Activated naive CD4-positive, alpha-beta T cell treated with anti-CD3 and anti-CD28 coated beads for 36 hours (primary cell): ENCODE measurements at regions not wholly inside any gene's neighbourhood (a gene's known extent, or its start where the extent isn't known, plus 50 kb on each side); places are given as distances from the start of the nearest gene placed in this dataset.

Experiments
- CTCF ChIA-PET: fragments of 350-600 bp; sonication (Branson Sonifier 250); formaldehyde crosslinking; loops from one replicate; lab custom pipeline; 2021; ENCODE audit warnings: antibody characterized with exemption; lab: Charles Lee
- DNase-seq: peaks from one replicate; pipeline ENCODE4 v3.0.0-alpha.2; 2020
- H3K27ac Mint-ChIP-seq: one replicate; pipeline ENCODE4 v1.8.0; 2021; ENCODE audit warnings: mild to moderate bottlenecking, mixed read lengths
- H3K27me3 Mint-ChIP-seq: one replicate; pipeline ENCODE4 v1.8.0; 2021; ENCODE audit warnings: low read depth, mixed read lengths
- H3K36me3 Mint-ChIP-seq: one replicate; pipeline ENCODE4 v1.8.0; 2021; ENCODE audit warnings: low read depth, mixed read lengths
- H3K4me1 Mint-ChIP-seq: one replicate; pipeline ENCODE4 v1.8.0; 2021; ENCODE audit warnings: low read depth, mixed read lengths
- H3K4me3 Mint-ChIP-seq: one replicate; pipeline ENCODE4 v1.8.0; 2021; ENCODE audit warnings: mild to moderate bottlenecking, moderate library complexity, mixed read lengths
- H3K9me3 Mint-ChIP-seq: one replicate; pipeline ENCODE4 v1.8.0; 2021; ENCODE audit warnings: mixed read lengths
- intact Hi-C: fragments of 100-400 bp; cut with micrococcal nuclease; formaldehyde crosslinking; loops from one replicate; pipeline ENCODE4 v1.15.1; 2023

DNA sequence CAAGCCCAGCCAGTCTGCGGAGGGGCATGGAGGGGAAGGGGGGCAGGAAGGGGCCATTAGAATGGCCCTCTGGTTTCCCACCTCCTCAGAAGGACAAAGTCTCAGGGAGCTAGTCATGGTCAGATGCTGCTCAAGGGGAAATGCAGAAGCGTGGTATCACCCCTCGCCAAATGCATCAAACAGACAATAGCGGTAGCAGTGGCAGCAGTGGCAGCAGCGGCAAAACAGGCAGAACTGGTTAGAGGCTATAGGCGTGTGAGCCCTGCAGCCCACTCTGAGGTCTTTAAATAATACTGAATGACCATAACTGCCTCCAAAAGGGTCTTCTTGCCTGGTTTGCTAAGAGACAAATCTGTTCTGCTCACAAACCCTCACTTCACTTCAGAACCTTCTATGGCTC lies 186.7 kb downstream of the TFAP2C start:
- CTCF ChIA-PET, result no interaction called here
- H3K36me3 Mint-ChIP-seq, result no peaks in the 10 kb centered on the region
- H3K27me3 Mint-ChIP-seq, result peaks cover 13% of the 10 kb centered on the region
- peaks cover 6% of the 10 kb centered on the region for H3K9me3 Mint-ChIP-seq
- H3K27ac Mint-ChIP-seq, result no peak overlapping the region
- H3K4me3 Mint-ChIP-seq, result no peak overlapping the region
- no peak for DNase-seq
- no peaks in the 10 kb centered on the region for H3K4me1 Mint-ChIP-seq
- intact Hi-C loops, result no loop called here

DNA sequence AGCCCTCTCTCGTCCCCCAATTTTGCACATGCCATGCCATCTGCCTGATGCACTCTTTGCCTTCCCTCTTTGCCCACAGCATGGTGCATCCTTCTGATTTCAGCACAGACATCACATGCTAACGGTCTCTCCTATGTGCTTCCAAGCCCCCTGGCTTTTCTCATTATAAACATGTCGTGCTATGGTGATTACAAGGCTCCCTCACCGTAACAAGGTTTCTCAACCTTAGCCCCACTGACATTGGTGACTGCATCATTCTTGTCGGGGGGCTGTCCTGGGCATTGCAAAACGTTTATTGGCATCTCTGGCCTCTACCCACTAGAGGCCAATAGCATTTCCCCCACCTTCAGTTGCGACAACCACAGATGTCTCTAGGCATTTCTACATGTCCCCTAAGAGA lies 187.2 kb downstream of the TFAP2C start:
- Mint-ChIP-seq H3K4me3 (no peak overlapping the region), H3K9me3 (peaks cover 6% of the 10 kb centered on the region), H3K4me1 (no peaks in the 10 kb centered on the region), H3K36me3 (no peaks in the 10 kb centered on the region), H3K27ac (no peak overlapping the region), H3K27me3 (peaks cover 16% of the 10 kb centered on the region)
- no peak for DNase-seq
- intact Hi-C loops, result no loop called here
- CTCF ChIA-PET, result no interaction called here

- no peak overlapping the region for H3K27ac Mint-ChIP-seq
- no peaks in the 10 kb centered on the region for H3K4me1 Mint-ChIP-seq
- H3K27me3 Mint-ChIP-seq, result peaks cover 20% of the 10 kb centered on the region
- no peaks in the 10 kb centered on the region for H3K36me3 Mint-ChIP-seq
- intact Hi-C loops, result no loop called here
- CTCF ChIA-PET, result no interaction called here
- H3K4me3 Mint-ChIP-seq, result no peak overlapping the region
- H3K9me3 Mint-ChIP-seq, result peaks cover 6% of the 10 kb centered on the region
- DNase-seq, result no peak
Observed at GRCh38 chr20:56817780-56818675, 188.9 kb downstream of the TFAP2C start.

DNA sequence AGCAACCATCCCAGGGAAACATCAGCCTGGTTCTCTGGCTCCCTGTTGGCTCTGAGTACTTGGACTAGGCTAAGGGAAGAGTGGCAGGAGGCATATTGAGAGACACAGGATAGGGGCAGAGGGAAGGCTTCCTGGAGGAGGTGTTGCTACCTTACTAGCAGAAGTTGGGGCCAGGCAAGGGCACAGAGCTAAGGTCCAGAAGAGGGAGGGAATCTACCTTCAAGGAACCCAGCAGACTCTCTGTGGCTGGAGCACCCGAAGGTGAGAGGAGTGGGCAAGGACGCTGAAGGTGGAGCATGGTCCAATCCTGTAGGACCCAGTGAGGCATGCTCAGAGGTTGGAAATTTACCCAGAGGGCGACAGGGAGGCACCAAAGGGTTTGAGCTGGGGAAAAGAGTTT lies 191.9 kb downstream of the TFAP2C start:
- peaks cover 17% of the 10 kb centered on the region for H3K27me3 Mint-ChIP-seq
- H3K4me3 Mint-ChIP-seq, result no peak overlapping the region
- intact Hi-C loops, result no loop called here
- no peak overlapping the region for H3K27ac Mint-ChIP-seq
- no peaks in the 10 kb centered on the region for H3K4me1 Mint-ChIP-seq
- DNase-seq, result no peak
- H3K9me3 Mint-ChIP-seq, result peaks cover 5% of the 10 kb centered on the region
- CTCF ChIA-PET, result no interaction called here
- no peaks in the 10 kb centered on the region for H3K36me3 Mint-ChIP-seq

DNA sequence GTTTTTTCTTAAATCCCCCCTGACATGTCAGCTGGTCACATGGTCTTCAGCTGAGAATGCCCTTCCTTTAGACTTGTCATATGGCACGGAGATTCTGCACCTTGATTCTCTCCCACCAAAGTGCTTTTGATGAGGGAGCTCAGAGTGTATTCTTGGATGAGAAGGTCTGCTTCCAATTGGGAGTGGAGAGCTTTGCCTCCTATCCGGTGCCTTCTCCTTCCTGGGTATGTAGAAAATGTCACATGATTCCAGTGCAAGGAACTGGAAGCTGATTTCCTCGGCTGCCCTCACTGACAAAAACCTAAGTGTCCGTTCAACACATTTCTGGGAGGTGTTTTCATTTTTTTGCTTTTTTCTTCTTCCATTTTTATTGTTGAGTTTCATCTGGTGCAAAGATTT lies 197.2 kb downstream of the TFAP2C start:
- no peak for DNase-seq
- Mint-ChIP-seq H3K4me1 (no peaks in the 10 kb centered on the region), H3K36me3 (no peaks in the 10 kb centered on the region), H3K27me3 (peaks cover 27% of the 10 kb centered on the region), H3K4me3 (no peak overlapping the region), H3K9me3 (no peaks in the 10 kb centered on the region), H3K27ac (no peak overlapping the region)
- intact Hi-C loops, result no loop called here
- CTCF ChIA-PET, result no interaction called here

GRCh38 chr20:56826705-56827665 lies 197.9 kb downstream of the TFAP2C start:
- intact Hi-C loops, result no loop called here
- DNase-seq, result no peak
- H3K4me1 Mint-ChIP-seq, result no peaks in the 10 kb centered on the region
- H3K27ac Mint-ChIP-seq, result no peak overlapping the region
- H3K4me3 Mint-ChIP-seq, result no peak overlapping the region
- CTCF ChIA-PET, result no interaction called here
- no peaks in the 10 kb centered on the region for H3K36me3 Mint-ChIP-seq
- H3K27me3 Mint-ChIP-seq, result peaks cover 30% of the 10 kb centered on the region
- H3K9me3 Mint-ChIP-seq, result no peaks in the 10 kb centered on the region

- no peaks in the 10 kb centered on the region for H3K4me1 Mint-ChIP-seq
- H3K4me3 Mint-ChIP-seq, result no peak overlapping the region
- peaks cover 30% of the 10 kb centered on the region for H3K27me3 Mint-ChIP-seq
- intact Hi-C loops, result no loop called here
- no peak overlapping the region for H3K27ac Mint-ChIP-seq
- CTCF ChIA-PET, result no interaction called here
- no peaks in the 10 kb centered on the region for H3K9me3 Mint-ChIP-seq
- DNase-seq, result no peak
- H3K36me3 Mint-ChIP-seq, result no peaks in the 10 kb centered on the region
Observed at GRCh38 chr20:56827763-56828162, 198.7 kb downstream of the TFAP2C start.

DNA sequence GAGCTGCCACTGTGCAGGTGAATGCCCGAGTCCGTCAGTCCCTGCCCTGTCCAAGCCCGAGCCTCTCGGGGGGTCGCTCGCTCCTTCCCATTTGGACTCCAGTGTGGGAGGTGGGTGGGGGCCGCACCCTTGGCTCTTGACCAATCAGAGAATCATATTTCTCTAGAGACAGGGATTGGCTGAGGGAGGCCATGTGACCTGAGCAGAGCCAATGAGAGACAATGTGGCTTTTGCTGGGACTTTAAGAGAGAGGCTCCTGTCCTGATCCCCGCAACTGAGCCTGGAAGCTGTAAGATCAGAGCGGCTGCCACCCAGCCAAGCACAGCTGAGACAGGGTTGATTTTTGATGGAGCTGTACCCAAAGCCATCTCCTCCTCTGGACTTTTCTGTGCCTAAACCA lies 199.3 kb downstream of the TFAP2C start:
- Mint-ChIP-seq H3K9me3 (no peaks in the 10 kb centered on the region), H3K4me1 (no peaks in the 10 kb centered on the region), H3K36me3 (no peaks in the 10 kb centered on the region), H3K27ac (no peak overlapping the region), H3K27me3 (peaks cover 30% of the 10 kb centered on the region), H3K4me3 (no peak overlapping the region)
- intact Hi-C loops, result no loop called here
- CTCF ChIA-PET, result no interaction called here
- DNase-seq, result no peak

- Mint-ChIP-seq H3K36me3 (no peaks in the 10 kb centered on the region), H3K27ac (no peak overlapping the region), H3K9me3 (no peaks in the 10 kb centered on the region), H3K4me3 (no peak overlapping the region), H3K27me3 (peaks cover 30% of the 10 kb centered on the region), H3K4me1 (no peaks in the 10 kb centered on the region)
- DNase-seq, result no peak
- intact Hi-C loops, result no loop called here
- CTCF ChIA-PET, result no interaction called here
Observed at GRCh38 chr20:56829788-56830385, 200.8 kb downstream of the TFAP2C start.

- no peaks in the 10 kb centered on the region for H3K4me1 Mint-ChIP-seq
- no peaks in the 10 kb centered on the region for H3K36me3 Mint-ChIP-seq
- H3K27me3 Mint-ChIP-seq, result peaks cover 29% of the 10 kb centered on the region
- H3K4me3 Mint-ChIP-seq, result no peak overlapping the region
- no peak for DNase-seq
- H3K9me3 Mint-ChIP-seq, result no peaks in the 10 kb centered on the region
- H3K27ac Mint-ChIP-seq, result no peak overlapping the region
- intact Hi-C loops, result no loop called here
- CTCF ChIA-PET, result no interaction called here
Observed at GRCh38 chr20:56831795-56832194, 202.7 kb downstream of the TFAP2C start.

GRCh38 chr20:56833427-56833826 lies 204.3 kb downstream of the TFAP2C start:
- Mint-ChIP-seq H3K27me3 (peaks cover 31% of the 10 kb centered on the region), H3K27ac (no peak overlapping the region), H3K9me3 (no peaks in the 10 kb centered on the region), H3K36me3 (no peaks in the 10 kb centered on the region), H3K4me3 (no peak overlapping the region), H3K4me1 (no peaks in the 10 kb centered on the region)
- CTCF ChIA-PET, result no interaction called here
- DNase-seq, result no peak
- intact Hi-C loops, result no loop called here

DNA sequence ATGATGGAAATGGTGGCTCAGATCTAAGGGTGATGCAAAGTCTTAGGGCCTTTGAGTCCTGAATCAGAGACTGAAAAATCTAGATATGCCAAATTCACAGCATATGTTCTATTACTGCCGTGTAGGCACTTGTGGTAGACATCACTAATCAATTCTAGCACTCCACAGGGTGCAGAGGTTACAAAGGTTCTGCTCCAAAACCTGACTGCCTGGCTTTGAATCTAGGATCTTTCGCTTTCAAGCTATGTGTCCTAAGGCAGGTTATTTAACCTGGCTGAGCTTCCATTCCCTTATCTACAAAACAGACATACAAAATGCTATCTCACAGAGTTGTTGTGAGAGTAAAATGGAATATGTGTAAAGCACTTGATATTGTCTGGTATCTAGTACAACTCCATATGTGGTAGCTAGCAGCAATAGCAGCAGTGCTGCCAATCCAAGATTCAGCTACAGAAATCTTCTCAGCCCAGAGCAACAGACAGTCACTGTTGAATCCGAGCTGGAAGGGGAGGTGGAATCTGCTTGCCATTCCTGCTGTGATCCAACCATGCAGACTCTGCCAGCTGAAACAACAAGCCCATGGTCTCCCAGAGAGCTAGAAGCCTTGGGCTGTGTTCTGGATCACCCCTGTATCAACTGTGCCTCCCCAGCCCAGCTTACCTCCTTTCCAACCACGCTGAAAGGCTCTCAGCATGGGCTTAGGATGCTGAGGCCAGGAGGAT lies 206.9 kb downstream of the TFAP2C start:
- Mint-ChIP-seq H3K9me3 (no peaks in the 10 kb centered on the region), H3K4me1 (no peaks in the 10 kb centered on the region), H3K27me3 (peaks cover 12% of the 10 kb centered on the region), H3K4me3 (no peak overlapping the region), H3K27ac (no peak overlapping the region), H3K36me3 (no peaks in the 10 kb centered on the region)
- CTCF ChIA-PET, result interaction anchor here (0.9 kb wide), 1 partner anchor 285 kb away, joined by 3 read pairs; no protein-coding TSS in a partner anchor
- intact Hi-C loops, result no loop called here
- DNase-seq, result no peak
